ENCODE measurements at regions not wholly inside any gene's neighbourhood (a gene's known extent, or its start where the extent isn't known, plus 50 kb on each side); places are given as distances from the start of the nearest gene placed in this dataset.

DNA sequence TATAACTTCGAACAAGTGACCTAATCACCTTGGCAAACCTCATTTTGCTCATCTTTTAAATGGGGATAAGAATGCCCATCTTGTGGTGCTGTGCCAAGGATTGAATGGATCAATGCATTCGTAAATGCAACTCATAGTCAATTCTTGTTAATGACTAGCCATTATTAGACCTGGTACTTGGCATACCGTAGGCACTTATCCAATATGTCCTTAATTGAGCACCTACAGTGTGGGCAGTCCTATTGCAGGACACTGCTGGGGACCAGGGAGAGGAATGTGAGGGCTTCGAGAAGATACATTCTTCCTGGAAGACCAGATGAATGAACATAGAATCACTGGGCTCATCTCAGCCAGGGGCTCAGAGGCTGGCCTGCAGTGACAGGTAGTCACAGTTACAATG is 177.2 kb upstream of the TLE3 start:
- CTCF ChIA-PET: no interaction called here
- Histone ChIP-seq H3K9me3 (ENCODE audit: control insufficient read depth in 1 of 2, insufficient read depth in 1 of 2, low read depth in 1 of 2, low read length in 2 of 2) (no peaks in the 10 kb centered on the region), H3K4me3 (replicated peaks in 1 of 2; ENCODE audit: low read depth in 1 of 2, low read length in 2 of 2) (no peak overlapping the region), H3K9me2 (ENCODE audit: insufficient read depth) (no peaks in the 10 kb centered on the region), H3K27me3 (ENCODE audit: insufficient read depth, low read length) (peaks cover 18% of the 10 kb centered on the region; the same call in 1 of the 2 replicates), H3K4me1 (ENCODE audit: control insufficient read depth in 1 of 2, insufficient read depth in 2 of 2, low read length in 2 of 2) (peaks cover 16 to 21% of the 10 kb centered on the region in 2 experiments), H2AFZ (ENCODE audit: low read depth, low read length, poor library complexity, severe bottlenecking) (no peak overlapping the region), H3K4me2 (ENCODE audit: low read length) (no peak overlapping the region), H3K27ac (ENCODE audit: low read depth, low read length) (no peak overlapping the region), H3K36me3 (ENCODE audit: control insufficient read depth in 1 of 2, insufficient read depth in 2 of 2, low read length in 2 of 2) (no peaks in the 10 kb centered on the region), H4K20me1 (ENCODE audit: insufficient read depth) (no peaks in the 10 kb centered on the region), H3K79me2 (ENCODE audit: insufficient read depth, low read length) (no peaks in the 10 kb centered on the region), H3K9ac (ENCODE audit: low read length) (no peak overlapping the region)
- TF ChIP-seq ATF3 (IDR thresholded peaks at IDR 0.05) (no peak), CTCF (IDR thresholded peaks at IDR 0.05 in 2 of 3, conservative IDR thresholded peaks at IDR 0.05 in 1 of 3; ENCODE audit: borderline replicate concordance in 1 of 3, insufficient read depth in 1 of 3, low read depth in 2 of 3, low read length in 2 of 3) (no peak), JUND (IDR thresholded peaks at IDR 0.05) (no peak), ZNF274 (IDR thresholded peaks at IDR 0.05; ENCODE audit: low read depth, low read length) (no peak), POLR2AphosphoS5 (IDR thresholded peaks at IDR 0.05; ENCODE audit: low read depth, low read length) (no peak), CEBPB (IDR thresholded peaks at IDR 0.05; ENCODE audit: low read depth) (no peak), RAD21 (IDR thresholded peaks at IDR 0.05; ENCODE audit: low read depth) (no peak), SRF (IDR thresholded peaks at IDR 0.05; ENCODE audit: low read depth) (no peak), ELF1 (IDR thresholded peaks at IDR 0.05; ENCODE audit: borderline replicate concordance, low read depth) (no peak), YY1 (IDR thresholded peaks at IDR 0.05; ENCODE audit: extremely low read depth, insufficient replicate concordance, low read depth, low read length) (no peak), ZFX (IDR thresholded peaks at IDR 0.05) (no peak), SP1 (IDR thresholded peaks at IDR 0.05; ENCODE audit: low read depth) (no peak), FOSL1 (IDR thresholded peaks at IDR 0.05; ENCODE audit: low read depth) (no peak), SIN3A (IDR thresholded peaks at IDR 0.05; ENCODE audit: low read depth) (no peak), EGR1 (IDR thresholded peaks at IDR 0.05; ENCODE audit: low read depth) (no peak), TCF7L2 (IDR thresholded peaks at IDR 0.05; ENCODE audit: borderline replicate concordance, extremely low read depth, insufficient read depth, insufficient read length) (no peak), ZBTB33 (IDR thresholded peaks at IDR 0.05; ENCODE audit: extremely low read depth, insufficient replicate concordance, low read length) (no peak), CBX3 (IDR thresholded peaks at IDR 0.05; ENCODE audit: low read depth) (no peak)
- TF ChIP-seq, protein P1, sequence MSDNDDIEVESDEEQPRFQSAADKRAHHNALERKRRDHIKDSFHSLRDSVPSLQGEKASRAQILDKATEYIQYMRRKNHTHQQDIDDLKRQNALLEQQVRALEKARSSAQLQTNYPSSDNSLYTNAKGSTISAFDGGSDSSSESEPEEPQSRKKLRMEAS (IDR thresholded peaks at IDR 0.05): no peak
- TF ChIP-seq, protein P2, sequence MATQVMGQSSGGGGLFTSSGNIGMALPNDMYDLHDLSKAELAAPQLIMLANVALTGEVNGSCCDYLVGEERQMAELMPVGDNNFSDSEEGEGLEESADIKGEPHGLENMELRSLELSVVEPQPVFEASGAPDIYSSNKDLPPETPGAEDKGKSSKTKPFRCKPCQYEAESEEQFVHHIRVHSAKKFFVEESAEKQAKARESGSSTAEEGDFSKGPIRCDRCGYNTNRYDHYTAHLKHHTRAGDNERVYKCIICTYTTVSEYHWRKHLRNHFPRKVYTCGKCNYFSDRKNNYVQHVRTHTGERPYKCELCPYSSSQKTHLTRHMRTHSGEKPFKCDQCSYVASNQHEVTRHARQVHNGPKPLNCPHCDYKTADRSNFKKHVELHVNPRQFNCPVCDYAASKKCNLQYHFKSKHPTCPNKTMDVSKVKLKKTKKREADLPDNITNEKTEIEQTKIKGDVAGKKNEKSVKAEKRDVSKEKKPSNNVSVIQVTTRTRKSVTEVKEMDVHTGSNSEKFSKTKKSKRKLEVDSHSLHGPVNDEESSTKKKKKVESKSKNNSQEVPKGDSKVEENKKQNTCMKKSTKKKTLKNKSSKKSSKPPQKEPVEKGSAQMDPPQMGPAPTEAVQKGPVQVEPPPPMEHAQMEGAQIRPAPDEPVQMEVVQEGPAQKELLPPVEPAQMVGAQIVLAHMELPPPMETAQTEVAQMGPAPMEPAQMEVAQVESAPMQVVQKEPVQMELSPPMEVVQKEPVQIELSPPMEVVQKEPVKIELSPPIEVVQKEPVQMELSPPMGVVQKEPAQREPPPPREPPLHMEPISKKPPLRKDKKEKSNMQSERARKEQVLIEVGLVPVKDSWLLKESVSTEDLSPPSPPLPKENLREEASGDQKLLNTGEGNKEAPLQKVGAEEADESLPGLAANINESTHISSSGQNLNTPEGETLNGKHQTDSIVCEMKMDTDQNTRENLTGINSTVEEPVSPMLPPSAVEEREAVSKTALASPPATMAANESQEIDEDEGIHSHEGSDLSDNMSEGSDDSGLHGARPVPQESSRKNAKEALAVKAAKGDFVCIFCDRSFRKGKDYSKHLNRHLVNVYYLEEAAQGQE (IDR thresholded peaks at IDR 0.05; ENCODE audit: low read depth): no peak
- ATAC-seq (no peak), DNase-seq (ENCODE audit: low read depth, low spot score) (no peak)
- BruUV-seq (replicated peaks): no TSS peak
- POLR2A ChIA-PET: no interaction called here
- RAD21 ChIA-PET (ENCODE audit: low non-redundant PET in 1 of 2, low total read pairs in 2 of 2, uncharacterized antibody in 2 of 2, unreplicated experiment in 2 of 2): no interaction called here
- intact Hi-C loops (cut with micrococcal nuclease): no loop called here
